Lung (tissue), 11 donors: ENCODE measurements at regions not wholly inside any gene's neighbourhood (a gene's known extent, or its start where the extent isn't known, plus 50 kb on each side); places are given as distances from the start of the nearest gene placed in this dataset.

Source experiments
- ATAC-seq: fragments of 200-7000 bp; cut with Tn5 transposase; one replicate; pipeline ENCODE4 v1.9.1; 2020; ENCODE audit warnings: moderate number of reproducible peaks; ENCODE audit not compliant: insufficient read depth, low FRiP score
- DNase-seq, 3 donors: peaks; one replicate each; pipeline ENCODE4 v3.0.0-alpha.2; 2013 to 2017
- H3K27ac ChIP-seq, 2 donors: one replicate each; pipeline ENCODE4 v1.5.1; 2013; ENCODE audit warnings: mild to moderate bottlenecking in 2 of 2, moderate library complexity in 2 of 2, control low read depth in 1 of 2, inconsistent platforms in 1 of 2, low read depth in 1 of 2, low read length in 1 of 2
- H3K27me3 ChIP-seq, 3 donors: one replicate each; pipeline ENCODE4 v1.5.1; 2013; ENCODE audit warnings: low read length in 2 of 3; ENCODE audit not compliant: control insufficient read depth in 3 of 3, insufficient read depth in 3 of 3
- H3K36me3 ChIP-seq, 4 donors: one replicate each; pipeline ENCODE4 v1.5.1; 2013; ENCODE audit warnings: low read length in 4 of 4, mild to moderate bottlenecking in 1 of 4, moderate library complexity in 1 of 4; ENCODE audit not compliant: control insufficient read depth in 4 of 4, insufficient read depth in 4 of 4
- H3K4me1 ChIP-seq, 5 donors: one replicate each; pipeline ENCODE4 v1.5.1; 2013; ENCODE audit warnings: low read length in 5 of 5, mild to moderate bottlenecking in 2 of 5, moderate library complexity in 1 of 5; ENCODE audit not compliant: control insufficient read depth in 5 of 5, insufficient read depth in 5 of 5
- H3K4me3 ChIP-seq: one replicate; pipeline ENCODE4 v1.5.1; 2013; ENCODE audit warnings: mild to moderate bottlenecking, control low read depth, moderate library complexity
- H3K9ac ChIP-seq, 2 donors: one replicate each; pipeline ENCODE4 v1.5.1; 2013; ENCODE audit warnings: low read length in 2 of 2, control low read depth in 1 of 2; ENCODE audit not compliant: insufficient read depth in 1 of 2
- H3K9me3 ChIP-seq, 4 donors: one replicate each; pipeline ENCODE4 v1.5.1; 2013; ENCODE audit warnings: low read length in 3 of 4, mild to moderate bottlenecking in 1 of 4, moderate library complexity in 1 of 4; ENCODE audit not compliant: control insufficient read depth in 4 of 4, insufficient read depth in 3 of 4
- CTCF ChIP-seq: IDR thresholded peaks from 2 replicates; pipeline ENCODE4 v1.5.1; 2012; ENCODE audit warnings: mild to moderate bottlenecking; ENCODE audit errors: control extremely low read depth, extremely low read depth
- WGBS, 2 donors: extraction: QIAGEN DNeasy Blood & Tissue Kit; methylation state at CpG; one replicate each; pipeline ENCODE4 v1.1.7; 2013; 5-methylcytosine and 5-hydroxymethylcytosine counted together
- donor health status: control.
- donor health status: control.
- donor health status: Bipolar disorder and iron deficiency.
- donor health status: healthy.
- donor health status: DM: yes; HTN: yes; CAD: no.

GRCh38 chr18:8951491-8951890 lies 151.0 kb upstream of the NDUFV2 start:
- no peak for ATAC-seq
- H3K9me3 ChIP-seq, result peaks cover 0 to 6% (median under 1%) of the 10 kb centered on the region in 4 donors
- H3K36me3 ChIP-seq, result no peaks in the 10 kb centered on the region
- no peak for TF ChIP-seq CTCF
- 66 to 74% methylated on average over 2 of the region's 2 CpGs for WGBS, 2 donors
- H3K4me1 ChIP-seq, result no peaks in the 10 kb centered on the region
- H3K27me3 ChIP-seq, result no peaks in the 10 kb centered on the region
- DNase-seq, result no peak
- H3K4me3 ChIP-seq, result no peak overlapping the region
- no peak overlapping the region for H3K9ac ChIP-seq
- H3K27ac ChIP-seq, result no peak overlapping the region

GRCh38 chr18:8952174-8952573 lies 150.3 kb upstream of the NDUFV2 start:
- H3K27ac ChIP-seq, result no peak overlapping the region
- H3K9me3 ChIP-seq, result peaks cover 0 to 6% (median 0%) of the 10 kb centered on the region in 4 donors
- H3K27me3 ChIP-seq, result no peaks in the 10 kb centered on the region
- H3K36me3 ChIP-seq, result no peaks in the 10 kb centered on the region
- DNase-seq (no peak), ATAC-seq (no peak)
- H3K4me3 ChIP-seq, result no peak overlapping the region
- WGBS, 2 donors, result 95 to 96% methylated on average over 5 of the region's 5 CpGs
- no peak for TF ChIP-seq CTCF
- no peak overlapping the region for H3K9ac ChIP-seq
- H3K4me1 ChIP-seq, result no peaks in the 10 kb centered on the region

- DNase-seq, result no peak
- Histone ChIP-seq H3K4me3 (no peak overlapping the region), H3K4me1 (no peaks in the 10 kb centered on the region), H3K27ac (no peak overlapping the region), H3K36me3 (no peaks in the 10 kb centered on the region), H3K9me3 (peaks cover 0 to 6% (median 0%) of the 10 kb centered on the region in 4 donors), H3K27me3 (peaks cover 0 to 5% (median 0%) of the 10 kb centered on the region in 3 donors), H3K9ac (no peak overlapping the region)
- WGBS, 2 donors, result 80 to 83% methylated on average over 10 of the region's 10 CpGs
- peak; percentile 12 for ATAC-seq
- TF ChIP-seq CTCF, result no peak
Measured at GRCh38 chr18:8952769-8953760, 149.4 kb upstream of the NDUFV2 start.
